ENCODE measurements at regions not wholly inside any gene's neighbourhood (a gene's known extent, or its start where the extent isn't known, plus 50 kb on each side); places are given as distances from the start of the nearest gene placed in this dataset.
A peak's percentile ranks its signal among the peaks of the same experiment; 100 is the strongest.

GRCh38 chr2:175687465-175687864 lies 314.6 kb downstream of the LNPK start:
- no peak for TF ChIP-seq CTCF (conservative IDR thresholded peaks at IDR 0.05)
- H3K4me1 ChIP-seq (ENCODE audit: control insufficient read depth, insufficient read depth, low read length): no peaks in the 10 kb centered on the region
- H3K4me3 ChIP-seq (ENCODE audit: low read length): no peak overlapping the region
- H3K4me1 Mint-ChIP-seq: peaks cover 3% of the 10 kb centered on the region
- DNase-seq: no peak
- H3K27ac Mint-ChIP-seq: no peak overlapping the region
- H3K27ac ChIP-seq (ENCODE audit: low read depth, low read length): no peak overlapping the region
- no peaks in the 10 kb centered on the region for H3K36me3 ChIP-seq (ENCODE audit: control insufficient read depth, insufficient read depth, low read length)
- H3K27me3 ChIP-seq (ENCODE audit: control insufficient read depth, insufficient read depth, low read length, poor library complexity, severe bottlenecking): peaks cover 15% of the 10 kb centered on the region
- no peak overlapping the region for H3K9ac ChIP-seq (ENCODE audit: extremely low read depth, low read length, poor library complexity, severe bottlenecking)
- H3K36me3 Mint-ChIP-seq (ENCODE audit: low read depth): no peaks in the 10 kb centered on the region
- no peak overlapping the region for H3K4me3 Mint-ChIP-seq
- H3K27me3 Mint-ChIP-seq (ENCODE audit: insufficient read depth): no peaks in the 10 kb centered on the region
- 86% methylated on average over 4 to 6 of the region's 6 CpGs for WGBS, 2 experiments (ENCODE audit: insufficient coverage in 1 of 2, insufficient read length in 1 of 2)
- H3K9me3 Mint-ChIP-seq: no peaks in the 10 kb centered on the region
- no peaks in the 10 kb centered on the region for H3K9me3 ChIP-seq (ENCODE audit: control insufficient read depth, low read length)

GRCh38 chr2:175686002-175686401 lies 316.1 kb downstream of the LNPK start:
- H3K9me3 ChIP-seq (ENCODE audit: control insufficient read depth, low read length): no peaks in the 10 kb centered on the region
- TF ChIP-seq CTCF (conservative IDR thresholded peaks at IDR 0.05): no peak

GRCh38 chr2:175684466-175684865 lies 317.6 kb downstream of the LNPK start:
- H3K36me3 ChIP-seq (ENCODE audit: control insufficient read depth, insufficient read depth, low read length): no peaks in the 10 kb centered on the region
- H3K4me1 ChIP-seq (ENCODE audit: control insufficient read depth, insufficient read depth, low read length): no peaks in the 10 kb centered on the region
- TF ChIP-seq CTCF (conservative IDR thresholded peaks at IDR 0.05): no peak
- Mint-ChIP-seq H3K4me1 (peaks cover 3% of the 10 kb centered on the region), H3K9me3 (no peaks in the 10 kb centered on the region), H3K36me3 (ENCODE audit: low read depth) (peaks cover 4% of the 10 kb centered on the region), H3K27ac (no peak overlapping the region), H3K4me3 (no peak overlapping the region), H3K27me3 (ENCODE audit: insufficient read depth) (no peaks in the 10 kb centered on the region)
- 57 to 63% methylated on average over 3 to 4 of the region's 4 CpGs for WGBS, 2 experiments (ENCODE audit: insufficient coverage in 1 of 2, insufficient read length in 1 of 2)
- no peak overlapping the region for H3K27ac ChIP-seq (ENCODE audit: low read depth, low read length)
- no peak overlapping the region for H3K4me3 ChIP-seq (ENCODE audit: low read length)
- no peaks in the 10 kb centered on the region for H3K9me3 ChIP-seq (ENCODE audit: control insufficient read depth, low read length)
- H3K9ac ChIP-seq (ENCODE audit: extremely low read depth, low read length, poor library complexity, severe bottlenecking): no peak overlapping the region
- DNase-seq: peak; percentile 61
- peaks cover 15% of the 10 kb centered on the region for H3K27me3 ChIP-seq (ENCODE audit: control insufficient read depth, insufficient read depth, low read length, poor library complexity, severe bottlenecking)

More at GRCh38 chr2:175686002-175686401, 316.1 kb downstream of the LNPK start:
- Histone ChIP-seq H3K4me3 (ENCODE audit: low read length) (no peak overlapping the region), H3K27ac (ENCODE audit: low read depth, low read length) (no peak overlapping the region), H3K9ac (ENCODE audit: extremely low read depth, low read length, poor library complexity, severe bottlenecking) (no peak overlapping the region), H3K36me3 (ENCODE audit: control insufficient read depth, insufficient read depth, low read length) (no peaks in the 10 kb centered on the region), H3K4me1 (ENCODE audit: control insufficient read depth, insufficient read depth, low read length) (no peaks in the 10 kb centered on the region), H3K27me3 (ENCODE audit: control insufficient read depth, insufficient read depth, low read length, poor library complexity, severe bottlenecking) (peaks cover 15% of the 10 kb centered on the region)
- Mint-ChIP-seq H3K36me3 (ENCODE audit: low read depth) (peaks cover under 1% of the 10 kb centered on the region), H3K4me1 (peaks cover 3% of the 10 kb centered on the region), H3K27ac (no peak overlapping the region), H3K4me3 (no peak overlapping the region), H3K27me3 (ENCODE audit: insufficient read depth) (no peaks in the 10 kb centered on the region), H3K9me3 (no peaks in the 10 kb centered on the region)
- WGBS, 2 experiments (ENCODE audit: insufficient coverage in 1 of 2, insufficient read length in 1 of 2): 90 to 97% methylated on average over 3 to 6 of the region's 7 CpGs
- no peak for DNase-seq

Data from endodermal cell (in vitro differentiated cells).